SHP77 treated with DMSO at 0.1 percent for 48 hours (cell line): ENCODE measurements at regions not wholly inside any gene's neighbourhood (a gene's known extent, or its start where the extent isn't known, plus 50 kb on each side); places are given as distances from the start of the nearest gene placed in this dataset.
"Not testable (repeated sequence)": the region's sequence is repeated elsewhere in the genome, so short reads cannot be mapped to it uniquely, and the experiment has no call there.

Experiments used
- DNase-seq: peaks from one replicate; lab custom pipeline; 2025; lab: John Stamatoyannopoulos, UW

DNA sequence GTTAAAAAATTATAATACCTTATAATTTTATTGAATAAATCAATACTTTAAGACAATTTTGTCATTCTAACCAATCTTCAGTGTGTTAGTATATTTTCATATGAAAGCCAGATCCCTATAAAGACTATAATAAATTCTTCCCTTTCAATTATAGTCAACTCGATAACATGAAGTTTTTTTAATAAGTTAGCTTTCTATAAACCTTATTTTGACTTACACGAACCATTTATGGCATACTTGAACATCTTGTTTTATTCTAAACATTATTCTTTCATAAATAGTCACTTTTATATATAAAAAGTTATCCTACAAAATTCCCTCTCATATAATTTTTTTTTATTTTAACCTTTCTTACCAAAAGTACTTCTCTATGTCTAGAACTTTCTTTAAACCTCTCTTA lies 1002.3 kb downstream of the TMEM121 start:
- DNase-seq = no peak

GRCh38 chr14:106530031-106530422 lies 1003.6 kb downstream of the TMEM121 start:
- no peak for DNase-seq

DNA sequence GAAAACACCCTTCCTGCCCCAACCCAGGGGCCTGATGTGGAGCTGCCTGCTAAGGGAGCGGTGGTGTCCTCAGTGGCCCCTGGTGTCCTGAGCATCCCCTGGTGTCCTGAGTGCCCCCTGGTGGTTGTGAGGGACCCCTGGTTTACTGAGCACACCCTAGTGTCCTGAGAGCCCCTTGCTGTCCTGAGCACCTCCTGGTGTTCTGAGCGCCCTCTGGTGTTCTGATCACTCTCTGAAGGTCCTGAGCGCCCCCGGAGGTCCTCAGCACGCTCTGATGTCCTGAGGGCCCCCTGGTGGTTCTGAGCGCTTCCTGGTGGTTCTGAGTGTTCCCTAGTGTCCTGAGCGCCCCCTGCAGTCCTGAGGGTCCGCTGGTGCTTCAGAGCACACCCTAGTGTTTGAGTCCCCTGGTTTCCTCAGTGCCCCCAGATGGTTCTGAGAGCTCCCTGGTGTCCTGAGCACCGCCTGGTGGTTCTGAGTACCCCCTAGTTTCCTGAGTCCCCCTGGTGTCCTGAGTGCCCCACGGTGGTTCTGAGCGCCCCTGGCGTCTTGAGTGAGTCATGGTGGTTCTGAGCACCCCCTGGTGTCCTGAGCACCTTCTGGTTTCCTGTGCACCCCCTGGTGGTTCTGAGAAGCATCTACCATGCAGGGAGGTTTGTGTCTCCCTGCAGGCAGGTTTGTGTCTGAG lies 1004.2 kb downstream of the TMEM121 start:
- no peak for DNase-seq

- DNase-seq = not testable (repeated sequence)
These were observed 1011.2 kb downstream of the TMEM121 start for GRCh38 chr14:106537597-106537996.

GRCh38 chr14:106538201-106538600 lies 1011.8 kb downstream of the TMEM121 start:
- DNase-seq = no peak

- DNase-seq = no peak
These were observed 1021.5 kb downstream of the TMEM121 start for GRCh38 chr14:106547735-106548434.

- no peak for DNase-seq
These were observed 1022.7 kb downstream of the TMEM121 start for GRCh38 chr14:106549064-106549463.

DNA sequence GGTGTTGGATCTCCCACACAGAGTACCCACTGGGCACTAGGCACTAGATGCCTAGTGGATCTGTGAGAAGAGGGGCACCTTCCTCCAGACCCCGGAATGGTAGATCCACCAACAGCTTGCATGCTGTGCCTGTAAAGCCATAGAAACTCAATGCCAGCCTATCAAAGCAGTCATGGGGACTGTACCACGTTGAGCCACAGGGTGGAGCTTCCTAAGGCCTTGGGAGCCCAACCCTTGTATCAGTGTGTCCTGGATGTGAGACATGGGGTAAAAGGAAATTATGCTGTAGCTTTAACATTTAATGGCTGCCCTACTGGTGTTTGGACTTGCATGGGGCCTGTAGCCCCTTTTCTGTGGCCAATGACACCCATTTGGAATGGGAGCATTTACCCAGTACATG lies 1024.9 kb downstream of the TMEM121 start:
- no peak for DNase-seq

DNA sequence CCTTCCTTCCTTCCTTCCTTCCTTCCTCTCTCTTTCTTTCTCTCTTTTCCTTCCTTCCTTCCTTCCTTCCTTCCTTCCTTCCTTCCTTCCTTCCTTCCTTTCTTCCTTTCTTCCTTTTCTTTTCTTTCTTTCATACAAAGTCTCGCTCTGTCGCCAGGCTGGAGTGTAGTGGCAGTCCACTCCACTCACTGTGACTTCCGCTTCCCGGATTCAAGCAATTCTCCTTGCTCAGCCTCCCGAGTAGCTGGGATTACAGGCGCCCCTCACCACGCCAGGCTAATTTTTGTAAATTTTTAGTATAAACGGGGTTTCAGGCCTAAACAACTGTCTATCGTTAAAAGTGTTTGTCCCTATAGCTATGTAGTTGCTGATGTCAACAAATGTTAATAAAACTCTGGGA lies 1029.8 kb downstream of the TMEM121 start:
- not testable (repeated sequence) for DNase-seq

- DNase-seq = peak; percentile 17
These were observed 1030.4 kb downstream of the TMEM121 start for GRCh38 chr14:106556665-106557289.

DNA sequence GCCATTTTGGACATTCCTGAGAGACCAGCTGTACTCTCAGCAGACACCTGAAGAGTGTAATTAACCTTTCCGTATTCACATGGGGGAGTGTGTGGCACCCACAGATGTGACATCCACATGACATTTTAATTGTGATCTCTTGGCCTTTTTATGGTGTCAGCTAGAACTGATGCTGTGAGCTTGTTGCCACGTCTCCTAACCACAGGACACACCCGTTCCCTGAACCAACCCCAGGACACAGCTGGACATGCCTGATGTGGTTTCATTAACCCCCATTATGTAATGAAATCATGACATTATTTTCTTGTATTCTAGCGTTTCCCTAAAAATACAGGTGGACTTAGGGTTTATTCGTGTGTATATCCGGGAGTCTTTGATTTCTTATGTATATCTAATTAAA lies 1036.1 kb downstream of the TMEM121 start:
- DNase-seq = no peak

- peak; percentile 8 for DNase-seq
These were observed 1037.8 kb downstream of the TMEM121 start for GRCh38 chr14:106564058-106564643.

DNA sequence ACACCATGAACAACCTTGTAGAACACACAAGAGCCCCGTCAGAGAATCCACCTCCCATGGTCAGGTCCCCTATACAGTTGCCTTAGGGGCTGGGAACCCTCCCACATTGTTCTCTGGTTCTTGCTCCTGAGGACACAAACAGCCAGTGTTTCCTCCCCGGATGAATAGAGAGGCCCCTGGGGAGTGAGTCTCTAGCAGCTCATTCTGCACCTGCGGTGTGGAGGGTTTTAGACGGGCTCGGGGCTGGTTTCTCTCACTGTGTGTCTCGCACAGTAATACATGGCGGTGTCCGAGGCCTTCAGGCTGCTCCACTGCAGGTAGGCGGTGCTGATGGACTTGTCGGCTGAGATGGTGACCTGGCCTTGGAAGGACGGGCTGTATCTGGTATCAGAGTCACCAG lies 1052.1 kb downstream of the TMEM121 start:
- DNase-seq = no peak

- DNase-seq = no peak
These were observed 1052.7 kb downstream of the TMEM121 start for GRCh38 chr14:106579084-106579483.

GRCh38 chr14:106585692-106586091 lies 1059.3 kb downstream of the TMEM121 start:
- no peak for DNase-seq

DNA sequence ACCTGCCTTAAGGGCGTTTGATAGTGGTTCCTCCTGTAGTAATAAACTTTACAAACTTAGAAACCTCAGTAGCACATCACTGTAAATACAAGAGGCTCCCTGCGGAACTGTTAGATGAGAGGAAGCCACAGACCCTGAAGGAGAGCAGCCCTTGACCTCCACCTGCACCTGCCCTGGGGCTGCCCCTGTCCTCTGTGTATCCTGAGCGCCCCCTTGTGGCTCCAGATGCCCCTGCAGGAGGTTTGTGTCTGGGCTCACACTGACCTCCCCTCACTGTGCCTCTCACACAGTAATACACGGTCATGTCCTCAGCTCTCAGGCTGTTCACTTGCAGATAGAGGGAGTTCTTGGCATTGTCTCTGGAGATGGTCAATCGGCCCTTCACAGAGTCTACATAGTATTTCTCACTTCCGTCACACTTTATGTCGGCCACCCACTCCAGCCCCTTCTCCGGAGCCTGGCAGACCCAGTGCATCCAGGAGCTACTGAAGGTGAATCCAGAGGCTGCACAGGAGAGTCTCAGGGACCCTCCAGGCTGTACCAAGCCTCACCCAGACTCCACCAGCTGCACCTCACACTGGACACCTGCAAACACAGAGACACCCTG lies 1059.8 kb downstream of the TMEM121 start:
- DNase-seq = no peak

DNA sequence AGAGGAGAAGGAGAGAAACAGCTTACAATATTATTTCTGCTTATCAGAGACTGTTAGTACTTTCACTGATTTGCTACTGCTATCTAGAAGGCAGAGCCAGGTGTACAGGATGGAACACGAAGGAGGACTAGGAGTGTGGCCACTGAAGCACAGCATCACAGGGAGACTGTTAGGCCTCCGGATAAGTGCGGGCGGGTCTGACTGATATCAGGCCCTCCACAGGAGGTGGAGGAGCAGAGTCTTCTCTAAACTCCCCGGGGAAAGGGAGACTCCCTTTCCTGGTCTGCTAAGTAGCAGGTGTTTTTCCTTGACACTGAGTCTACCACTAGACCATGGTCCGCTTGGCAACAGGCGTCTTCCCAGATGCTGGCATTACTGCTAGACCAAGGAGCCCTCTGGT lies 1065.2 kb downstream of the TMEM121 start:
- not testable (repeated sequence) for DNase-seq

DNA sequence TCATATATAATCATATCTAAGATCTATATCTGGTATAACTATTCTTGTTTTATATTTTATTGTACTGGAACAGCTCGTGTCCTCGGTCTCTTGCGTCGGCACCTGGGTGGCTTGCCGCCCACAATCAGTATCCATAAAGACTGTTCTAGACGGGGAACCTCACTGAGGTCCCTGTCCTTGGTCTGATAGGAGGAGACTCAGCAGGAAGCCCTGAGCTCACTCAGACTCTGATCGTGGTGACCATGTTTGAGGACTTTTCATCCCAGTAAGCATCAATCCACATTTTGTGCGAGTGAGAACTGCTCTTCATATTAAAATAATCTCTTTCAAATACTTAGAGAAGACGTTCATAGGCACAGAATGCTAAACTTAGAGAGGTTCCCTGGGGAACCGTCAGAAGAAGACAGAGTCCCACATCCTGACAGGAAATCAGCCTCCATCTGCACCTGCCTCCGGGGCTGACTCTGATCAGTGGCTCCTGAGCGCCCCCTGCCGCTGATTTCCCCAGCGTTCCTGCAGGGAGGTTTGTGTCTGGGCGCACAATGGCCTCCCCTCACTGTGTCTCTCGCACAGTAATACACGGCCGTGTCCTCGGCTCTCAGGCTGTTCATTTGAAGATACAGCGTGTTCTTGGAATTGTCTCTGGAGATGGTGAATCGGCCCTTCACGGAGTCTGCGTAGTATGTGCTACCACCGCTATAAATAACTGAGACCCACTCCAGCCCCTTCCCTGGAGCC lies 1065.9 kb downstream of the TMEM121 start:
- DNase-seq = not testable (repeated sequence)

- DNase-seq = no peak
These were observed 1072.8 kb downstream of the TMEM121 start for GRCh38 chr14:106599209-106599608.

DNA sequence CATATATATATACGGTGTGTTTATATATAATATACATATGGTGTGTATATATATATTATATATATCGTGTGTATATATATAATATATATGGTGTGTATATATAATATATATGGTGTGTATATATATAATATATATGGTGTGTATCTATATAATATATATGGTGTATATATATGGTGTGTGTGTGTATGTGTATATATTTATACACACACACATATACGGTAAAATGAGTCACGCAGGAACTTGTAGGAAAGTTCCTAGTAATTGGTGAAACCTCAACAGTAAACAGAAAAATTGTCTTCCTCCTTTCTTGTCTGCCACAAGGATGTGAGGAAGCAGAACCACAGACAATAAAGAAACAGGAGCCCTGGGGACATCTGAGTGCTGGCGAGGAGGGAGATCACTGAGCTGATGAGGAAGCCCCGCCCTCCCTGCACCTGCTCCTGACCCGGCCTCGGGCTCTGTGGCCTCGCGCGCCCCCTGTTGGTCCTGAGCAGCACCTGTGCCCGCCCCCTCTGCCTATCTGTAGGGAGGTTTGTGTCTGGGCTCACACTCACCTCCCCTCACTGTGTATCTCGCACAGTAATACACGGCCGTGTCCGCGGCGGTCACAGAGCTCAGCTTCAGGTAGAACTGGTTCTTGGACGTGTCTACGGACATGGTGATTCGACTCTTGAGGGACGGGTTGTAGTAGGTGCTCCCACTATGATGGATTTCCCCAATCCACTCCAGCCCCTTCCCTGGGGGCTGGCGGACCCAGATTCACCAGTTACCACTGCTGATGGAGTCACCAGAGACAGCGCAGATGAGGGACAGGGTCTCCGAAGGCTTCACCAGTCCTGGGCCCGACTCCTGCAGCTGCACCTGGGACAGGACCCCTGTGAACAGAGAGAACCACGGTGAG lies 1079.4 kb downstream of the TMEM121 start:
- peak; percentile 13 for DNase-seq

DNA sequence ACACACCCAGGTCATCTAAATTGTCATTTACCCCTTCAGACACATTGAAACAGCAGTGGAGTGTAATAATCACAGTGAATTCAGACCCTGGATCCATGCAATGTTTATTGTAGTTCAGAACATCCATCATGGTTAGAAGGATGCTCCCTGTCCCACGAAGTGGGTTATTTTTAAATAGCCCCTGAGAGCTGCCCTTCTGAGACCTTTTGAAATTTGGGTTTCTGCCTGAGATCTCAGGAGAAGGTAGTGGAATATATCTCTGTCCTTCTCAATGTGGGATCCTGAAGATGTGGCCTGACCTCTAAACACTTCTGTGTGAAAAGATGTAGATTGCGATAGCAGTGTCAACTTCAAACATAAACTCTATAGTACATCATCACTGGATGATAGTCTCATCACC lies 1080.6 kb downstream of the TMEM121 start:
- DNase-seq = no peak
